Non-pigmented ciliary epithelial cell (primary cell): ENCODE measurements at regions not wholly inside any gene's neighbourhood (a gene's known extent, or its start where the extent isn't known, plus 50 kb on each side); places are given as distances from the start of the nearest gene placed in this dataset.
"Not testable (repeated sequence)": the region's sequence is repeated elsewhere in the genome, so short reads cannot be mapped to it uniquely, and the experiment has no call there.

Experiments used
- DNase-seq: peaks from one replicate; pipeline ENCODE4 v3.0.0-alpha.2; 2010; ENCODE audit warnings: low read depth

- DNase-seq, result no peak
These were observed 50.4 kb downstream of the KATNIP start for GRCh38 chr16:27600381-27600780.

GRCh38 chr16:27602103-27602502 is 52.2 kb downstream of the KATNIP start:
- DNase-seq, result no peak

- not testable (repeated sequence) for DNase-seq
These were observed 55.7 kb downstream of the KATNIP start for GRCh38 chr16:27605500-27606106.

GRCh38 chr16:27611340-27611739 is 61.4 kb downstream of the KATNIP start:
- DNase-seq, result no peak

GRCh38 chr16:27613238-27613791 is 63.4 kb downstream of the KATNIP start:
- DNase-seq, result no peak

GRCh38 chr16:27617665-27618064 is 67.7 kb downstream of the KATNIP start:
- no peak for DNase-seq

GRCh38 chr16:27618165-27618564 is 68.2 kb downstream of the KATNIP start:
- DNase-seq, result no peak

- DNase-seq, result no peak
These were observed 68.8 kb downstream of the KATNIP start for GRCh38 chr16:27618606-27619327.

GRCh38 chr16:27620541-27620940 is 70.6 kb downstream of the KATNIP start:
- no peak for DNase-seq

GRCh38 chr16:27624154-27625049 is 74.5 kb downstream of the KATNIP start:
- DNase-seq, result no peak

GRCh38 chr16:27625050-27625697 is 75.2 kb downstream of the KATNIP start:
- no peak for DNase-seq

GRCh38 chr16:27627136-27627535 is 77.2 kb downstream of the KATNIP start:
- DNase-seq, result no peak

GRCh38 chr16:27628241-27628942 is 78.4 kb downstream of the KATNIP start:
- DNase-seq, result no peak

- not testable (repeated sequence) for DNase-seq
These were observed 79.1 kb downstream of the KATNIP start for GRCh38 chr16:27628943-27629462.

- DNase-seq, result no peak
These were observed 82.3 kb downstream of the KATNIP start for GRCh38 chr16:27632216-27632615.

GRCh38 chr16:27633221-27633620 is 83.3 kb downstream of the KATNIP start:
- no peak for DNase-seq

GRCh38 chr16:27633721-27634120 is 83.8 kb downstream of the KATNIP start:
- no peak for DNase-seq

- no peak for DNase-seq
These were observed 84.8 kb downstream of the KATNIP start for GRCh38 chr16:27634779-27635178.

- DNase-seq, result no peak
These were observed 86.7 kb downstream of the KATNIP start for GRCh38 chr16:27636453-27637240.

- DNase-seq, result no peak
These were observed 89.1 kb downstream of the KATNIP start for GRCh38 chr16:27638833-27639560.
